IPS-20b (cell line): ENCODE measurements at regions not wholly inside any gene's neighbourhood (a gene's known extent, or its start where the extent isn't known, plus 50 kb on each side); places are given as distances from the start of the nearest gene placed in this dataset.

ENCODE experiments used
- H3K27ac ChIP-seq: one replicate; pipeline ENCODE4 v1.5.1; 2013; ENCODE audit warnings: low read length
- H3K27me3 ChIP-seq: 2 replicates; pipeline ENCODE4 v1.6.1; 2013; ENCODE audit warnings: mild to moderate bottlenecking, low read length, inconsistent platforms; ENCODE audit not compliant: insufficient read depth
- H3K36me3 ChIP-seq: 2 replicates; pipeline ENCODE4 v1.6.1; 2013; ENCODE audit warnings: low read depth, mild to moderate bottlenecking, inconsistent platforms, low read length, moderate library complexity; ENCODE audit not compliant: insufficient read depth
- H3K4me1 ChIP-seq: 2 replicates; pipeline ENCODE4 v1.6.1; 2013; ENCODE audit warnings: mild to moderate bottlenecking, control low read depth, inconsistent platforms, low read length, moderate library complexity; ENCODE audit not compliant: insufficient read depth
- H3K4me3 ChIP-seq: 2 replicates; pipeline ENCODE4 v1.5.1; 2013; ENCODE audit warnings: mild to moderate bottlenecking, low read length, inconsistent platforms
- H3K9ac ChIP-seq: 2 replicates; pipeline ENCODE4 v1.6.1; 2013; ENCODE audit warnings: low read depth, mild to moderate bottlenecking, inconsistent platforms, low read length, moderate library complexity
- H3K9me3 ChIP-seq: 2 replicates; pipeline ENCODE4 v1.6.1; 2013; ENCODE audit warnings: mild to moderate bottlenecking, low read depth, low read length, inconsistent platforms; ENCODE audit not compliant: insufficient read depth

DNA sequence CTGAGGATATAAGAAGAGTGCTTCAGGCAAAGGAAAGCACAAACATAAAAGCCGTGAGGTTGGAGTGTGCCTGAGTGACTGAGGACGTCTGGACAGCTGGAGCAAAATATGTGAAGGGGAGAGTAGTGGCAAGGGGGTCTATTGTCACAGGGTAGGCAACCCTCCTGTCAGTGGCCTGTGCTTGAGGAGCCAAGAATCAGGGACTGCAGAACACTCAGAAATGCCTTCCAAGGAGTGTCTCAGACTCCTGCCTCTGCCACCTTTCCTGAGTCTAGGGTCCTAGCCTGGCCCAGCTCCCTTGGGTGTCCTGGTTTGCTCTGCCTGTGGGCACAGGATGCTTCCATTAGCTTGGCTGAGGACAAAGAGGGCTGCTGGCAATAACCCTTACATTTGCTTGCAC is 152.5 kb upstream of the PJA1 start:
- no peak overlapping the region for H3K4me3 ChIP-seq
- H3K27ac ChIP-seq = no peak overlapping the region
- H3K9me3 ChIP-seq = no peaks in the 10 kb centered on the region
- no peaks in the 10 kb centered on the region for H3K27me3 ChIP-seq
- H3K9ac ChIP-seq = no peak overlapping the region
- peaks cover 12% of the 10 kb centered on the region for H3K4me1 ChIP-seq
- H3K36me3 ChIP-seq = no peaks in the 10 kb centered on the region

DNA sequence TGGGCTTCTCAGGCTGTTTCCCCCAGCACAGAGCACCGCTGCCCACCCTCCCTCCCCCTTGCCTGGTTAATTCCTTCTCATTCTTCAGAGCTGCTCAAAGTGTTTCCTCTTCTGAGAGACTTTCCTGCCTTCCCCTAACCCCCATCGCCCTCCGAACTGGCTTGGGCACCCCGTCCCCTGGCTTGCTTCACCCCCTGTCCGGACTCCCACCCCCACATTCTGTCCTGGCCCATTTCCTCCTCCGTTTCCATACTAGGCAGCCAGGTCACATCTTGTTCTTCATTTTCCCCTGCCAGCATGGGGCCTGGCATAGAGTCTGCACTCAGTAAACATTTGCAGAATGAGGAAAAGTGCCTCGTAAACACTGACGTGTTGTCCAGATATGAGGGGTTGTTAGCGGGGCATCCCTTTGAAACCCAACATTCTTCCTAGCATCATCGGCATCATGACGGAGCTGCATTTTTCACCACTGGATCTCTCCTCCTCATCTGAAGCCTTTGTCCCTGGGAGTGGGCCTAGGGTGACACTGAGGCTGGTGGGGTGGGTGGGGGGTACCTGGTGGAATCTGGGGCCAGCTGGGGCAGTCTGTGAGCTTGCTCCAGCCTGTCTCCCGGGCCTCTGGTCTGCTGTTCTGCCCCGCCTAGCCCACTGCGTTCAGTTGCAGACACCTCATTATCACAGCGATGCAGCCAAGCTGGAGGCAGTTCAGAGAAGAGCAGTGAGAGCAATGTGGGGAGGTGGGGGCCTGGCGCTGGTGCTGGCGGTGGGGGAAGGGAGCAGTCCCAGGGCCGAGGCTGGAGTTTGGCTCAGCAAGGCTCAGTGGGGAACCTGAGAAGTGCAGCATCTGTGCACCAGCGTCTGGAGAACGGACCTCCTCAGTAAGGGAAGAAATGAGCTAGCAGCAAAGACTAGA is 149.4 kb upstream of the PJA1 start:
- Histone ChIP-seq H3K4me3 (no peak overlapping the region), H3K27me3 (no peaks in the 10 kb centered on the region), H3K36me3 (no peaks in the 10 kb centered on the region), H3K4me1 (peaks cover 12% of the 10 kb centered on the region), H3K9me3 (no peaks in the 10 kb centered on the region), H3K9ac (no peak overlapping the region), H3K27ac (no peak overlapping the region)

DNA sequence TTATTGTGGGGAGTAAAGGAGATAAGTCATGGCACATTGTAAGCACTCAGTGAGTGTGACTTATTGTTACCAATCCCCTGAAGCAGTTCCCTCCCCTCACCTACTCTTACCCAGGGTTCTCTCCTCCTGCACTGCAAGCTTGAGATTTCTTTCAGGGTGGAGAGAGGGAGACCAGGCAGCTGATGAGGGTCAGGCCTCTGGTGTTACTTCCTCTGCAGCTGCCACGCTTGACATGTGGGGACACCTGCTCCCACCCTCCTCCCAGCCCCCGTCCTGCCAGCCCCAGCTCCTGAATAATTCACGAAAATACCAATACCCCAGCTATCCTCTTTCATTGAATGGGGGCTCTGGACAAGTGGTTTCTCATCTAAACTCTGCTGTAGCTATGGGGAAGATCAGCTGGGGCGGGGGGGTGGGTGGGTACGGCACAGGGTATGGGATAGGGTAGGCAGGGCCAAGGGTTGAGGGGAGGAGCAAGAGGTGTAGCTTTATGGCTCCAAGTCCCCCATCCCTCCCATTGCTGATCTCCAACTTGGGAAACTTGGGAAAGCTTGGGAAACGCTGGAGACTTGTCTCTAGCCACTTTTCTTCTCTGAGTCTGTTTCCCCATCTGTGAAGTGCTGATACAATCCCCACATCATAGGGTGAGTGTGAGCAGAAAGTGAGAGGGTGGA is 148.5 kb upstream of the PJA1 start:
- Histone ChIP-seq H3K27ac (no peak overlapping the region), H3K4me1 (peaks cover 8% of the 10 kb centered on the region), H3K36me3 (no peaks in the 10 kb centered on the region), H3K4me3 (no peak overlapping the region), H3K9ac (no peak overlapping the region), H3K9me3 (no peaks in the 10 kb centered on the region), H3K27me3 (no peaks in the 10 kb centered on the region)

DNA sequence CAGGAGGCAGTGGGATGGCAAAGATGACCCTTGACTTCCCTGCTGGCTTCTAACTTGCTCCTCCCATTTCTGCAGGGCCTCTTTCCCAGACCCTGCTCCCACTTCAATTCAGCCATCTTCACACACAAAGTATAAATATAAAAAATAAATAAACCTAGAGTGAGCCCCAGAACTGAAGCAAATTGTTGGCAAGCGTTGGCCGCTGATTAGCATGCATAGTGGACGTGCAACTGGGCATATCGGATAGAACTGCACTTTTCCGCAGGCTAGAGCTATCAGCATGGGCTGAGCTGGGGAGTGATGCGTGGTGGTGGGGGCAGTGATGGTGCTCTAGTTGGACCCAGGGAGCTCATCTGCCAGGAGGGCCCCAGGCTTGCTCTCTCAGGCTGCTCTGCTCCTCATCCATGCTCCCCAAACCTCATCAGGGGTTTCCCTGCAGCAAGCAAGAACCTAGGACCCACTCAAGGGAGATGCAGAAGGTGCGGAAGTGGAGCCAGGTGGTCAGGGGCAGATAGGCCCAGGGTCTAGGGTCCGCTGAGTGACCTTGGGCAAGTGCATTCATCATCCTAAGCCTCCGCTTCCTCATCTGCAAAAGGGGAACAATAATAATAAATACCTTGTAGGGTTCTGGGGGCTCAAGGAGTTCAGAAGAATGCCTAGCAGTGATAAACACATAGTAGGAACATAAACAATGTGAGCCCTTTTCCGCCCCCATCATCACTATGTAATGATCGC is 146.8 kb upstream of the PJA1 start:
- Histone ChIP-seq H3K4me1 (peaks cover 5% of the 10 kb centered on the region; the same call in 1 of the 2 replicates), H3K36me3 (no peaks in the 10 kb centered on the region), H3K4me3 (no peak overlapping the region), H3K27me3 (0 out of 2 replicates have a peak, but pooled peaks cover 1% of the 10 kb centered on the region), H3K9me3 (no peaks in the 10 kb centered on the region), H3K9ac (no peak overlapping the region), H3K27ac (no peak overlapping the region)

DNA sequence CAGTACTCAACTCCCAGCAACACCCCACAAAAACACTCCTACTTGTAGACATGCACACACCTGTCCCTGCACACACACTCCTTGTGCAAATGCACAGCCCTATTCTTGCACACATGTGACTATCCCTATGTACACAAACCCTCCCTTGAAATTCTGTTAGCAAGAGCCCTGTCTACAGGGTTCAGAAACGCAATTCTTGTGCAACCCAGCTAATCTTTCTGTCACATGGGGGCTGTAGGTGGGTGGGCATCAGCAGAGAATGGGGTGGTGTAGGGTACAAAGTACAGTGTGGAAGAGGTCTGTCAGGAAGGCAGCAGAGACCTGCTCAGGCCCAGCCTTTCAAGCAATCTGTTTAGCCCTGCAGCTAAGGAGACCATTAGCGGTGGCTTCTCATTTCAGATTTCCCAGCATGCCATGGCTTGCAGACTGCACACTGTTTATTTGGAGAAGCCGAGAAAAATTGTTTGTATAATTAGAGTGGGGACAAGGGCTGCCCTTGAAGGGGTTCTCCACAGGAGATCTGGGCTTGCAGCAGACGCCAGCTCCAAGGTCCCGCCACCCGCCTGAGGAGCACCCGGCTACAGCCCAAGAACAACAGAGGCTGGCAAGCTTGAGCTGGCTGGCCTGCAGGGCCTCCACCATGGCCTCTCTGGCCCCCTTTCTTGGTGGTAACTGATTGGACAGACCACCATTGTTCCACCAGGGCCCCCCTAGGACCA is 144.0 kb upstream of the PJA1 start:
- Histone ChIP-seq H3K27me3 (0 out of 2 replicates have a peak, but pooled peaks cover 5% of the 10 kb centered on the region), H3K9ac (no peak overlapping the region), H3K9me3 (no peaks in the 10 kb centered on the region), H3K4me3 (no peak overlapping the region), H3K27ac (no peak overlapping the region), H3K36me3 (no peaks in the 10 kb centered on the region), H3K4me1 (peaks cover 15% of the 10 kb centered on the region; the same call in 1 of the 2 replicates)

DNA sequence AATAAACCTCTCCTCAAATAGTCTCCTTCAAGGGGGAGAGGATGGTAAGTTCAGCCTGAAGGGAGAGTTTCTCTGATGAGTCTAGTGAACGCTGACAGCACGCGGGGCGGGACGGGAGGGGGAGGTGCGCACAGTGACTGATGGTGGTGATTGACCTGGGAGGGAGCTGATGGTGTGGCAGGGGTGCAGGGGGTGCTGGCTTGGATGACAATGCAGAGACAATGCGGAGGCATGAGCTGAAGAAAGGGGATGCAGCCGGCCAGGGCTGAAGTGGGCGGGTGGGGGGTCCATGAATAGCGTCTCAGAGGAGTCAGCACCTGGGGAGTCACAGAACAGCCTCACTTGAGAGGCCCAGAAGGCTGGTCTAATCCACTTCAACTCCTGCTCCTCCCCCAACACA is 142.5 kb upstream of the PJA1 start:
- no peak overlapping the region; the same call in 1 of the 2 replicates for H3K4me3 ChIP-seq
- H3K36me3 ChIP-seq = no peaks in the 10 kb centered on the region
- H3K9ac ChIP-seq = no peak overlapping the region
- H3K9me3 ChIP-seq = no peaks in the 10 kb centered on the region
- no peak overlapping the region for H3K27ac ChIP-seq
- H3K27me3 ChIP-seq = peaks cover 12% of the 10 kb centered on the region; the same call in 1 of the 2 replicates
- H3K4me1 ChIP-seq = peaks cover 15% of the 10 kb centered on the region; the same call in 1 of the 2 replicates

DNA sequence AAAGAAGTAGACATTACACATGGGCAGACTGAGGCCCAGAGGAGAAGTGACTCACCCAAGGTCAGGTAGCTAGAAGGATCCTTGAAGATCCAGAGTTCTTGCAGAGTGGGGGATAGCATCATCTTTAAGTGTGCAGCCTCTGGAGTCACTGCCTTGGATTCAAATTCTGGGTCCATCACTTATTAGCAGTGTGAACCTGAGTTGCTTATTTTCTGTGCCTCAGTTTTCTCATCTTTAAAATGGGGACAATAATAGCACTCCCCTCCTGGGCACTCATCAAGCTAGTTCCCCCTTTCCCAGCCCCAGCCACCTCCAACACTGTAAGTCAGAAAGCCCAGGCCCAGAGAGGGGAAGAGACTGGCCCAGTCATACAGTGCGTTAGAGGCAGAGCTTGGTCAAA is 141.8 kb upstream of the PJA1 start:
- H3K9ac ChIP-seq = no peak overlapping the region; the same call in 1 of the 2 replicates
- no peaks in the 10 kb centered on the region for H3K36me3 ChIP-seq
- no peak overlapping the region for H3K4me3 ChIP-seq
- peaks cover 12% of the 10 kb centered on the region; the same call in 1 of the 2 replicates for H3K27me3 ChIP-seq
- no peaks in the 10 kb centered on the region for H3K9me3 ChIP-seq
- peaks cover 15% of the 10 kb centered on the region; the same call in 1 of the 2 replicates for H3K4me1 ChIP-seq
- no peak overlapping the region for H3K27ac ChIP-seq

DNA sequence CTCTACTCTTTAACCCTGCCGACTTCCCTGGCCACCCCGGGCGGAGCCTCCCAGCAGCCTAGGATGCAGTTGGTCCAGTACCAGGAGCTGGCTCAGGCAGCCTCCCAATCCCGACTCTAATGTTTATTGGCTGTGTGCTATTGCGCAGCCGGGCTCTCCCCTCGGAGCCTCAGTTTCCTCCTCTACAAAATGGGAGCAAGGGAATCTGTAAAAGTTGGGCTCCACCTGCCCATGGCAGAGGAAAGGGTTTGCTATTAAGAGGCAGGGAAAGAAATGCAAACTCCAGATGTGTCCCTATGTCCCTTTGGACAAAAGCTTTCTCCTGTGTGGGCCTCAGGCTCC is 140.8 kb upstream of the PJA1 start:
- H3K4me3 ChIP-seq = peak overlapping the region; percentile 35; the same call in 1 of the 2 replicates
- no peaks in the 10 kb centered on the region for H3K36me3 ChIP-seq
- H3K9me3 ChIP-seq = no peaks in the 10 kb centered on the region
- peaks cover 12% of the 10 kb centered on the region; the same call in 1 of the 2 replicates for H3K27me3 ChIP-seq
- no peak overlapping the region for H3K27ac ChIP-seq
- H3K4me1 ChIP-seq = peaks cover 15% of the 10 kb centered on the region; the same call in 1 of the 2 replicates
- peak overlapping the region; percentile 32; the same call in 1 of the 2 replicates for H3K9ac ChIP-seq

DNA sequence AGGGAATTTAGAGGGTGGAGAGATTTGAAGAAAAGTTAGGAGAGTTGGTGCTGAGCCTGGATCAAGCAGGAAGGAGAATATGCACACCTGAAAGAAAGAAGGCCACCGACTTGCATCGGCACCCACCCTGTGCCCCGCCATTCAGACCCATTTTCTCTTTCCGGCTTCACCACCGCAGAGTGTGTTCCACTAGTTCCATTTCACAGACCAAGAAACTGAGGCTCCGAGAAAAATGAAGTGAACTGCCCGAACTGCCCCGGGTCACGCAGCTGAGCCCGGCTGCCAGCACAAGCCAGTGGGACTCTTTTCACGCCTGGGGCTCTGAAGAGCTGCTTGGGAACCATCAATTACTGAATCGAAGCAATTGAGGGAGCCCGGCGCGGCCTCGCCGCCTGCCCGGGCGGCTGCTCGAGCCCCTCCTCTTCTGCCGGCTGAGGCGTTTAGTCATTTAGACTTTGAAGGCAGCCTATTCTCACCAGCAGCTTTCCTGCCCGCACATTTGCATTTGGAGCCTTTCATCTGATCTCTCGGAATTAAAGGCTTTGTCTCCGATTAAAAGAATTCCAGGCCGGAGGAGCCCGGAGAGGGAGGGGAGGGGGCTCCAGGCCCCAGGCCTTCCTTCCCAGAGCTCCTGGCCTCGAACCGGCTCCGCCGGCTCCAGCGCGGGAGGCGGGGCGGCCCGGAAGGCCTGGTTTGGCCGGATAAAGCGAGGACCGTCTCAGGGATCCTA is 140.2 kb upstream of the PJA1 start:
- no peaks in the 10 kb centered on the region for H3K9me3 ChIP-seq
- H3K27ac ChIP-seq = no peak overlapping the region
- H3K4me1 ChIP-seq = peaks cover 15% of the 10 kb centered on the region; the same call in 1 of the 2 replicates
- H3K4me3 ChIP-seq = peak overlapping the region; percentile 35; the same call in 1 of the 2 replicates
- H3K36me3 ChIP-seq = no peaks in the 10 kb centered on the region
- no peak overlapping the region; the same call in 1 of the 2 replicates for H3K9ac ChIP-seq
- peaks cover 12% of the 10 kb centered on the region; the same call in 1 of the 2 replicates for H3K27me3 ChIP-seq

DNA sequence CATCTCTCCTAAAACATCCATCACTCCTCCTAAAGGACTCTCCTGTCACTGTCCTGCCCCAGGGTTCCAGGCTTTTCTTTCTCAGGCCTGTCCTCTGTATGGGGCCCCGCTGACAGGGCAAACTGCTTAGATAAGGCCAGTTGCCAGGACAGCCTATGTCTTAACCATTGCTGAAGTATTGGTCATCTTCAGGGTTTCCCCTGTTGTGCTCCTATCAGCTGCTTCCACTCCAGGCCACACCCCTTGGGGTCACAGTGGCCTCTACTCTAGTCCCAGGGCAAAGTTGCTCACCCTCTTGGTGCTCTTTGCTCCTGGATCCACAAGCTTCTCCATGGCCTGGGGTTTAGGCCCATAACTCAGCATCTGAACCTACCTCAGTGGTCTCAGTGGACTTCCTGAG is 138.0 kb upstream of the PJA1 start:
- Histone ChIP-seq H3K27me3 (peaks cover 12% of the 10 kb centered on the region), H3K9me3 (no peaks in the 10 kb centered on the region), H3K36me3 (no peaks in the 10 kb centered on the region), H3K9ac (no peak overlapping the region), H3K27ac (no peak overlapping the region), H3K4me1 (peaks cover 15% of the 10 kb centered on the region; the same call in 1 of the 2 replicates), H3K4me3 (no peak overlapping the region)
